Activated CD8-positive, alpha-beta T cell treated with anti-CD3 and anti-CD28 coated beads for 36 hours (primary cell): ENCODE measurements at regions not wholly inside any gene's neighbourhood (a gene's known extent, or its start where the extent isn't known, plus 50 kb on each side); places are given as distances from the start of the nearest gene placed in this dataset.

ENCODE experiments used
- ATAC-seq: fragments of 200-7000 bp; cut with Tn5 transposase; one replicate; pipeline ENCODE4 v1.10.0; 2021; ENCODE audit warnings: mild to moderate bottlenecking, moderate library complexity
- CTCF ChIA-PET: fragments of 350-600 bp; sonication (Branson Sonifier 250); formaldehyde crosslinking; loops from one replicate; lab custom pipeline; 2021; ENCODE audit warnings: antibody characterized with exemption; lab: Charles Lee
- POLR2A ChIA-PET: fragments of 350-600 bp; sonication (Branson Sonifier 250); formaldehyde crosslinking; loops from one replicate; lab custom pipeline; 2021; ENCODE audit warnings: antibody characterized with exemption; lab: Charles Lee
- DNase-seq: peaks from one replicate; pipeline ENCODE4 v3.0.0-alpha.2; 2020
- H3K27ac Mint-ChIP-seq: one replicate; pipeline ENCODE4 v1.8.0; 2021; ENCODE audit warnings: mild to moderate bottlenecking, mixed read lengths
- H3K27me3 Mint-ChIP-seq: one replicate; pipeline ENCODE4 v1.8.0; 2021; ENCODE audit warnings: mixed read lengths
- H3K36me3 Mint-ChIP-seq: one replicate; pipeline ENCODE4 v1.8.0; 2021; ENCODE audit warnings: low read depth, mixed read lengths
- H3K4me1 Mint-ChIP-seq: one replicate; pipeline ENCODE4 v1.8.0; 2021; ENCODE audit warnings: low read depth, mixed read lengths
- H3K4me3 Mint-ChIP-seq: one replicate; pipeline ENCODE4 v1.8.0; 2021; ENCODE audit warnings: mild to moderate bottlenecking, moderate library complexity, mixed read lengths
- H3K9me3 Mint-ChIP-seq: one replicate; pipeline ENCODE4 v1.8.0; 2021; ENCODE audit warnings: mixed read lengths
- CTCF ChIP-seq: fragments of 200-600 bp; IDR thresholded peaks from one replicate; pipeline ENCODE4 v1.8.0; 2022; ENCODE audit warnings: antibody characterized with exemption, mild to moderate bottlenecking
- intact Hi-C: fragments of 100-400 bp; cut with micrococcal nuclease; formaldehyde crosslinking; loops from one replicate; pipeline ENCODE4 v1.10.0; 2022

GRCh38 chr9:80197661-80198060, 625.9 kb downstream of the TLE4 start:
- H3K27me3 Mint-ChIP-seq: no peaks in the 10 kb centered on the region
- no peak overlapping the region for H3K27ac Mint-ChIP-seq
- no peaks in the 10 kb centered on the region for H3K9me3 Mint-ChIP-seq
- no peak for ATAC-seq
- no peak for DNase-seq
- ChIA-PET POLR2A (no interaction called here), CTCF (no interaction called here)
- intact Hi-C loops: no loop called here
- no peaks in the 10 kb centered on the region for H3K4me1 Mint-ChIP-seq
- H3K36me3 Mint-ChIP-seq: no peaks in the 10 kb centered on the region
- no peak for TF ChIP-seq CTCF
- H3K4me3 Mint-ChIP-seq: no peak overlapping the region

GRCh38 chr9:80191108-80191507, 619.3 kb downstream of the TLE4 start:
- H3K9me3 Mint-ChIP-seq: no peaks in the 10 kb centered on the region
- H3K4me3 Mint-ChIP-seq: no peak overlapping the region
- H3K4me1 Mint-ChIP-seq: no peaks in the 10 kb centered on the region
- ATAC-seq (no peak), DNase-seq (no peak)
- ChIA-PET POLR2A (no interaction called here), CTCF (no interaction called here)
- H3K27me3 Mint-ChIP-seq: peaks cover 2% of the 10 kb centered on the region
- intact Hi-C loops: no loop called here
- no peaks in the 10 kb centered on the region for H3K36me3 Mint-ChIP-seq
- TF ChIP-seq CTCF: no peak
- H3K27ac Mint-ChIP-seq: no peak overlapping the region

GRCh38 chr9:80188579-80188978, 616.8 kb downstream of the TLE4 start:
- TF ChIP-seq CTCF: no peak
- DNase-seq (no peak), ATAC-seq (no peak)
- Mint-ChIP-seq H3K4me1 (no peaks in the 10 kb centered on the region), H3K27me3 (peaks cover 2% of the 10 kb centered on the region), H3K4me3 (no peak overlapping the region), H3K9me3 (no peaks in the 10 kb centered on the region), H3K36me3 (no peaks in the 10 kb centered on the region), H3K27ac (no peak overlapping the region)
- ChIA-PET POLR2A (no interaction called here), CTCF (no interaction called here)
- intact Hi-C loops: no loop called here

- ATAC-seq (no peak), DNase-seq (no peak)
- intact Hi-C loops: no loop called here
- H3K4me1 Mint-ChIP-seq: no peaks in the 10 kb centered on the region
- POLR2A ChIA-PET: interaction anchor here (0.6 kb wide), 1 partner anchor 25 kb away, joined by 3 read pairs; no protein-coding TSS in a partner anchor
- CTCF ChIA-PET: interaction anchor here (0.9 kb wide), 1 partner anchor 10 kb away, joined by 3 read pairs; no protein-coding TSS in a partner anchor
- H3K9me3 Mint-ChIP-seq: no peaks in the 10 kb centered on the region
- H3K4me3 Mint-ChIP-seq: no peak overlapping the region
- H3K36me3 Mint-ChIP-seq: no peaks in the 10 kb centered on the region
- no peak for TF ChIP-seq CTCF
- H3K27ac Mint-ChIP-seq: no peak overlapping the region
- peaks cover under 1% of the 10 kb centered on the region for H3K27me3 Mint-ChIP-seq
These were observed 613.5 kb downstream of the TLE4 start for GRCh38 chr9:80185112-80185738.

GRCh38 chr9:80177949-80178480, 606.2 kb downstream of the TLE4 start:
- ChIA-PET CTCF (no interaction called here), POLR2A (no interaction called here)
- DNase-seq (no peak), ATAC-seq (no peak)
- Mint-ChIP-seq H3K9me3 (no peaks in the 10 kb centered on the region), H3K27me3 (no peaks in the 10 kb centered on the region), H3K4me1 (no peaks in the 10 kb centered on the region), H3K27ac (no peak overlapping the region), H3K4me3 (no peak overlapping the region), H3K36me3 (no peaks in the 10 kb centered on the region)
- intact Hi-C loops: no loop called here
- TF ChIP-seq CTCF: no peak
